Fibroblast of skin of right quadriceps (primary cell): ENCODE measurements at regions not wholly inside any gene's neighbourhood (a gene's known extent, or its start where the extent isn't known, plus 50 kb on each side); places are given as distances from the start of the nearest gene placed in this dataset.

ENCODE experiments used
- DNase-seq: peaks from one replicate; pipeline ENCODE4 v3.0.0-alpha.2; 2013

DNA sequence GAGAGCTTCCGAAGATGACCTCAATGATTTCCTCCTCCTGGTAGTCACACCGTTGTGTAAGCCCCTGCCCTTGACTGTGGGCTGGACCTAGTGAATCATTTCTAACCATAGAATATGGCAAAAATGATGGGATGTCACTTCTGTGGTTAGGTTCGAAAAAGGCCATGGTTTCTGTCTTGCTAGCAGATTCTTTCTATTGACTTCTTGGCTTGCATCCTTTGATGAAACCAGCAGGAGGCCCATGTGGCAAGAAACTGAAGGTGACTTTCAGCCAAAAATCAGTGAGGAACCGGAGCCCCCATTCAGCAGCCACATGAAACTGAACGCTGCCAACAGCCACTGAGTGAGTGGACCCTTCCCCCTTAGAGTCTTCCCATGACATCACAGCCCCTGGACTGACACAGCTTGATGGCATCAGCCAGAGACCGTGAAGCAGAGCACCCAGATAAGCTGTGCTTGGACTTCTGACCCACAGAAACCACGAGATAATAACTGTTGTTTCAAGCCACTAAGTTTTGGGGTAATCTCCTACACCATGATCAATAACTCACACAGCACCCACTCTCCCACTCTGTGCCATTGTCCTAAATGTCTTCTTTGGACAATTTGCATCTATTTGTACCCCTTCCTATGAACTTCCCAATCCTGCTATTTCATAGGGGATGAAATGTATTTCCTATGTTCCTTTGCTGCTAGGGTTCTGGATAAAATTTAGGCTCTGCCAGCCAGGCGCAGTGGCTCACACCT is 148.0 kb upstream of the STX18 start:
- peak; percentile 52 for DNase-seq

GRCh38 chr4:4687935-4688727 is 146.3 kb upstream of the STX18 start:
- DNase-seq = no peak

DNA sequence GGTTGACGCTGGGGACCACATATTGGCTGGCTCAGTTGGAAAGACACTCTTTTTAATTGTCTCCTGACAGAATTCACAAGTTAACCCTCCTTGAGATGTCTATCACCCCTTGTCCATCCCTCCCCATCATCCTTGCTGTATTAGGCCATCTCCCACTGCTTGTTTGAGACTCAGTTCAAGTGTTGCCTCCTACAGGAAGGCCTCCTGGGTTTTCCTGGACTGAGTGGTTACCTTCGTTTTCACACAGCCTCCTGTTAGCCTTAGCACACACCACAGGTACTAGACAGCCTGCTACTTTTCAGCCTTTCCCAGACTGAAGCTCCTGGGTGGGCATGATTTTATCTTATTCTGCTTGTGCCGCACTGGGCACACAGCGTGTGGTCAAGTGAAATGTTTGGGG is 145.3 kb upstream of the STX18 start:
- no peak for DNase-seq

DNA sequence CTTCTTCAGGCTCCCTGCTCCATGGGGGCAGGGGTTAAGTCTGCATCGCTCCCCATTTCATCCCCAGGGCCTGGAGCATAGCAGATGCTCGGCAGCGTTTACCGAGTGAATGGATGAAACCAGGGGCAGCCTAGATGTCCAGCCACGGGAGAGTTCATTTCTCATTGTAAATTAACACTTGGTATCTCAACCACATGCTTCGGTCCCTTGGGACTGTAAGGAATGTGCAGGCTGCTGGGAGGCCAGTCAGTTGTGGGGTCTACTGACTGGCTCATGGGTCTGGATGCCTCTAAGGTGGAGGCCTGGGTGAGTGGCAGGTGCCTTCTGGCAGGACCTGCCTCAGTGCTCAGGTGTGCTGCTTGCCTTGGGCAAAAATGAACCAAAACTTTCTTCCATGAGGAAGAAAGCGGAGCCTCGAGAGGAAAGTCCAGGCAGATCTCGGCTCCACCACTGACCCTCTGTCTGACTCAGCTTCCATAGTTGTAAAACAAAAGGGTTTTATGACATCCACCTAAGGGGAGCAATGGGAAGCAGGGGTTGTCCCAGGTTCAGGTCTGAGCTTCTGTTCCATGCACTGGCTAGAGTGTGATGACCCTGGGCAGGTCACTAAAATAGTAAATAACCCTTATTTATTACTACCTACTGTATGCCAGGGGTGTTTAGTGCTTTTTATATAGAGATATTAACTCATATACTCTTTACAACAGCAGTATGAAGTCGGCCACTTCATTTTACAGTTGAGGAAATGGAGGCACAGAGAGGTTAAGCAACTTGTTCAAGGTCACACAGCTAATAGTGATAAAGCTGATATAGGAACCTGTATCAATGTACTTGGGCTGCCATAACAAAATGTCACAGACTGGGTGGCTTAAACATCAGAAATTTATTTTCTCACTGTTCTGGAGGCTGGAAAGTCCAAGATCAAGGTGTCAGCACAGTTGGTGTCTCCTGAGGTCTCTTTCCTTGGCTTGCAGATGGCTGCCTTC is 144.3 kb upstream of the STX18 start:
- DNase-seq = peak; percentile 54

GRCh38 chr4:4681653-4682052 is 139.8 kb upstream of the STX18 start:
- DNase-seq = no peak

DNA sequence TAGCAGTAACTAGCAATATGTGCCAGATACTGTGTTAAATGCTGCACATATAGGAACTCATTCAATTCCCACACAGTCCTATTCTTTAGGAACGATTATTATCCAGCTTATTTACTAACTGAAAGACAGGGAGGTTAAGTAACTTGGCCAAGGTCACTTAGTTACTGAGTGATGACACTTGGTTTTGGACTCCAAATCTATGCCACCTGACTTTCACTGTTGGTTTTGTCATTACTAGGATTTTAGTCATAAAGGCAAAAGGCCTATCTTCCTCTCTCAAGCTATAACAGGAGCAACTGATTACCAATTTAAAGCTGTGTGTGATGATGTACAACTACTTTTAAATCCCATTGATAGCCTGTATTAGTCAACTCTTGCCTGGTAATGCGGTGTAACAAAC is 138.9 kb upstream of the STX18 start:
- DNase-seq = no peak

DNA sequence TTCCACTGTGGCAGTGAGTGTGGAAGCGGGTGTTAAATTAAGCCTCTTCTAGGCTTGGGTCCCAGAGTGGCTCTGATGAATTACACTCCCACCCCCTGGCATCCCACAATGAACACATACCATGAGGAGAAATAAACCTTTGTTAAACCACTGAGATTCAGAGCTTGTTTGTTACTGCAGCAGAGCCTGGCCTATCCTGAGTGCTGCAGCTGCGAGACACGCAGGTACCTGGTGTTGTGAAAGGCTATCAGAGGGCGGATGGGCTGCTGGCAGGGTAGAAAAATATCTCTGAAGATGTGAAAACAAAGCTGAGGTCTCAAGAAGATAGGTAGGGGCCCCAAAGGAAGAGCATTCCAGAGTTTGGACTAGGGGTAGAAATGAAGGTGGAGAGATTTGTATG is 138.4 kb upstream of the STX18 start:
- DNase-seq = no peak

GRCh38 chr4:4677556-4678522 is 136.0 kb upstream of the STX18 start:
- DNase-seq = peak; percentile 80

GRCh38 chr4:4675641-4676040 is 133.8 kb upstream of the STX18 start:
- DNase-seq = no peak

GRCh38 chr4:4675051-4675581 is 133.3 kb upstream of the STX18 start:
- DNase-seq = no peak

DNA sequence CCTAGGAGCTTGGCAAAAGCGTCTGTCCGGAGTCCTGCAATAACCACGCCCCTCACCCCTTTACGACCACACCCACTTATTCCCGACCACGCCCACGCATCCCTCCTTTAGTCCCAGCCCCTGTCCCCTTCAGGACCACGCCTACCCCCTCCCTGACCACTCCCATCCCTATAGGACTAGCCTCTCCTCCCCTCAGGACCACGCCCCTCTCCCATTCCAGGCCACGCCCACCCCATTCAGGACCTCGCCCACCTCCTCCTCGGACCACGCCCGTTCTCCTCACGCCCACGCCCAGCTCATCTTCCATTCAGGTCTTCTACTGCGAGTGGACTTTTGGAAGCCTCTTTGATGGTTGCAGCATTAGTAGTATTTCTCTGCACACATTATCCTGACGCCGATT is 131.2 kb upstream of the STX18 start:
- DNase-seq = peak; percentile 40

DNA sequence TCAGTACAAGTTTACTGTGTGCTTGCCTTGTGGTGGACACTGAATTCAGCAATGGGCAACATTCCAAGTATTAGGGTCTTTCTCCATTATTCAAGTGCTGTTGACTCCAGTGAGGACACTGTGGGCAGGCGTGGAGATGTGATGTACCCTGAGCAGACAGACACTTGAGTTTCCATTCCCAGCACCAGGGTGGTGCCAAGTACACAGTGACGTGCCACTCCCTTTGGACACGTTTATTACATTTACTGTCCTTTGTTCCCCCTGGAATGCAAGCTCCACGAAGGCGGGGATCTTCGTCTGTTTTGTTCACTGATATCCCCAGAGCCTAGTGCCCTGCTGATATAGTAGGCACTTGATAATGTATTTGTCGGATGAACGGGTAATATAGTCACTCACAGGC is 130.6 kb upstream of the STX18 start:
- DNase-seq = no peak

- peak; percentile 45 for DNase-seq
These were observed 130.0 kb upstream of the STX18 start for GRCh38 chr4:4671774-4672349.

- no peak for DNase-seq
These were observed 129.0 kb upstream of the STX18 start for GRCh38 chr4:4670869-4671268.

DNA sequence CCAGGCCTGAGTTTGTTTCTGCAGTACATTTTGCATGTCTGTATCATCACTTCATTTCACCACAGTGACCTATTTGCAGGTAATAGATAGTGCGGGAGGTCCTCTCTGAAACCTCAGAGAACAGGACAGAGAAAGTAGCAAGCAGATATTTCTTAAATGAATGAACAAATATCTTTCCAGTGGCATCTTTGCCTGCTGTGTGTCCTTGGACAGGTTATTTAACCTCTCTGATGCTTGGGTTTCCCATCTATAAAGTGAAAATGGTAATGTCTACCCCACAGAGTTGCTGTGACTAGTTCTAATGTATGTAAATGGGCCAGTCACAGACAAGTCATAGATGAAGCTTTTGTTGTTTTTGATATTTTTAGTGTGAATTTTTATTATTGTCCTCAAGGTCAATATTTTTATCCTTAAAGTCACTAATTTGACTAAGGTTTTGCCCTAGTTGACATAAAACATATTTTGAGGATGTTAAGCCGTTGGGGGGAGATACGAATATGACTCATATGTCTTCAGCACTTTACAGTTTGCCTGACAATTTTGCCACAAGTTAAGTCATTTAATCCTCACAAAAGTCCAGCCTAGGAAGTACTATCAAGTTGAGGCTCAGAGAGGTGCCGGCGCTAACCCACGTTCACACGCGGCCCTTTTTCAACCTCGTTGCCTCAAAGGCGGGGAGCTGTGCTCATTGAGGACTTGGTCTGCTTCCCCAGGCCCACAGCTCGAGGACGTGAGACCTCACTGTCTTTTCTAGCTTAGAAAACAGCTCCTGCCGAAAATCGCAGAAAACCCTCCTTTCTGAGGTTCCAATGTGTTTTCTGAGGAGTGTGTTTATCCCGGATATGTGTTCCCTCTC is 126.7 kb upstream of the STX18 start:
- peak; percentile 33 for DNase-seq

- peak; percentile 56 for DNase-seq
These were observed 125.8 kb upstream of the STX18 start for GRCh38 chr4:4667622-4668081.

DNA sequence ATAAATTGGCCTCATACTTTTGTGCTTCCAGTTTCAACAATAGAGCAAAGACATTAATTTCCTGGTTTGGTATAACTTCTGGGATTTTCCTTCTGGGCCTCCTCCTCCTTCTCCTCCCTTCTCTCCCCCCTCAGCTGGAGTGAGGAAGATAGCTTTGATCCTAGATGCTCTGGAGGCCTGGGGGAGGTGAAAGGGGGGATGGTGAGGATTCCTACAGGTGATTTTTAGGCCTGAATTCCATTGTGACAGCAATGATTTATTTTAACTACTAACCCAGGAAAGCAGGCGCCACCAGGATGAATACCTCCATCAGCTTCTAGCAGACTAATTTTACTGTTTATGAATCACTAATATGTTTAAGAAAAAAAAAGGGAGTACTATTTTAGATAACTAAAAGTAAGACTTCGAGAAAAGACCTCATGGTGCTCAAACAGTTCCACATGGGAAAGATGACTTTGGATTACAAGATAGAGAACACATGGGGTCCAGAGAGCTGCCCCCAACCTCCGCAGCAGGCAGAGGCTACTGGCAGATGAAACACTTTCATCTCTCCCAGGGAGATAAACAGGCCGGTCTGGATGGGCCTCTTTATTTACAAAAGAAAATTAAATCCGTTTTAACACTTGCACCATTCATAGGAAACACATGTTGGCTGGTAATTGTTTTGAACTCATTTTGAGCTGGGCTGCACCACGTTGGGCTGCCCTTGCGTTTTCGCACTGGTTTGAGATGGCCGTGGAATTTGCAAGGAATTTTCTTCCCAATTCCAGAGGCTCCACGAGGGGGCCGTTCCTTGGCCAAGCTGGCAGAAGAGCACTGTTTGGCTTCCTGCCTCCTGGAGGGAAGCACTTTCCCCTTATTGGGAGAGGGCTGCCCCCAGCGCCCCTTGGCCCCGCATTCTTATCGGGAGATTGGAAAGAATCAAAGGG is 125.1 kb upstream of the STX18 start:
- DNase-seq = peak; percentile 84

- DNase-seq = no peak
These were observed 124.3 kb upstream of the STX18 start for GRCh38 chr4:4666187-4666586.

DNA sequence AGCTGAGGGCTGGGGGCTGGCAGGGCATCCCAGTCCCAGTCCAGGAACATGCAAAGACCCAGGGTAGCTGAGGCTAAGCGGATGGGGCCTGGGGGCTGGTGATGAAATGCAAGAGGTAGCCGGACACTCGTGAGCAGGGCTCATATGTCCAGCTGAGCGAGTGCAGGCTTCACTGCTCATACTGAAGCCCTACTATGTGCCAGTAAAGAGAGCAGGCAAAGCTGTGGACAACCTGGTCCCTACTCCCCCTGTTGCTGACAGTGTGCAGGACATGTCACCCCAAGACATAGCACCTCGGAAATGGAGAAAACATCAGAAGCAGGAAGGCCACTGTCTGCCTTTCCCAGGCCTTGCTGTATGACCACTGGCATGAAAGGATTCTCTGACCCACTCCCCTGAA is 122.4 kb upstream of the STX18 start:
- DNase-seq = no peak
